Activated CD8-positive, alpha-beta memory T cell treated with anti-CD3 and anti-CD28 coated beads, Interleukin-2, amount 10 ng/mL, durations not matched to agents 7 days and 5 days (primary cell): ENCODE measurements at regions not wholly inside any gene's neighbourhood (a gene's known extent, or its start where the extent isn't known, plus 50 kb on each side); places are given as distances from the start of the nearest gene placed in this dataset.

Source experiments
- ATAC-seq: fragments of 150-1000 bp; cut with Tn5 transposase; one replicate; pipeline ENCODE4 v1.10.0; 2021; ENCODE audit warnings: moderate library complexity
- CTCF ChIA-PET: fragments of 350-600 bp; sonication (Branson Sonifier 250); formaldehyde crosslinking; loops from one replicate; lab custom pipeline; 2021; ENCODE audit warnings: antibody characterized with exemption; lab: Charles Lee
- DNase-seq: peaks from one replicate; pipeline ENCODE4 v3.0.0-alpha.2; 2020
- H3K27ac Mint-ChIP-seq: one replicate; pipeline ENCODE4 v1.8.0; 2021; ENCODE audit warnings: mild to moderate bottlenecking, mixed read lengths
- H3K27me3 Mint-ChIP-seq: one replicate; pipeline ENCODE4 v1.8.0; 2021; ENCODE audit warnings: mixed read lengths
- H3K36me3 Mint-ChIP-seq: one replicate; pipeline ENCODE4 v1.8.0; 2021; ENCODE audit warnings: mild to moderate bottlenecking, mixed read lengths
- H3K4me1 Mint-ChIP-seq: one replicate; pipeline ENCODE4 v1.8.0; 2021; ENCODE audit warnings: mixed read lengths
- H3K4me3 Mint-ChIP-seq: one replicate; pipeline ENCODE4 v1.8.0; 2021; ENCODE audit warnings: mild to moderate bottlenecking, moderate library complexity, mixed read lengths
- H3K9me3 Mint-ChIP-seq: one replicate; pipeline ENCODE4 v1.8.0; 2022; ENCODE audit warnings: low read depth, mixed read lengths

- Mint-ChIP-seq H3K9me3 (no peaks in the 10 kb centered on the region), H3K4me3 (no peak overlapping the region), H3K4me1 (no peaks in the 10 kb centered on the region), H3K27me3 (no peaks in the 10 kb centered on the region), H3K27ac (no peak overlapping the region), H3K36me3 (no peaks in the 10 kb centered on the region)
- CTCF ChIA-PET = no interaction called here
- ATAC-seq (no peak), DNase-seq (no peak)
Measured at GRCh38 chr2:221161186-221161585, 410.9 kb downstream of the EPHA4 start.

- Mint-ChIP-seq H3K4me1 (no peaks in the 10 kb centered on the region), H3K27me3 (no peaks in the 10 kb centered on the region), H3K27ac (no peak overlapping the region), H3K4me3 (no peak overlapping the region), H3K36me3 (no peaks in the 10 kb centered on the region), H3K9me3 (no peaks in the 10 kb centered on the region)
- CTCF ChIA-PET = no interaction called here
- ATAC-seq (no peak), DNase-seq (no peak)
Measured at GRCh38 chr2:221166292-221166691, 405.8 kb downstream of the EPHA4 start.

GRCh38 chr2:221167561-221167960 is 404.5 kb downstream of the EPHA4 start:
- no peak for DNase-seq
- Mint-ChIP-seq H3K9me3 (no peaks in the 10 kb centered on the region), H3K4me3 (no peak overlapping the region), H3K4me1 (no peaks in the 10 kb centered on the region), H3K27ac (no peak overlapping the region), H3K27me3 (no peaks in the 10 kb centered on the region), H3K36me3 (no peaks in the 10 kb centered on the region)
- CTCF ChIA-PET = no interaction called here
- no peak for ATAC-seq

- no peak overlapping the region for H3K27ac Mint-ChIP-seq
- ATAC-seq = no peak
Measured at GRCh38 chr2:221169724-221170123, 402.4 kb downstream of the EPHA4 start.

GRCh38 chr2:221170548-221170947 is 401.6 kb downstream of the EPHA4 start:
- no peaks in the 10 kb centered on the region for H3K4me1 Mint-ChIP-seq
- H3K4me3 Mint-ChIP-seq = no peak overlapping the region
- no peak overlapping the region for H3K27ac Mint-ChIP-seq
- CTCF ChIA-PET = no interaction called here
- DNase-seq = no peak
- ATAC-seq = no peak
- H3K9me3 Mint-ChIP-seq = no peaks in the 10 kb centered on the region
- no peaks in the 10 kb centered on the region for H3K27me3 Mint-ChIP-seq
- H3K36me3 Mint-ChIP-seq = no peaks in the 10 kb centered on the region

More at GRCh38 chr2:221169724-221170123, 402.4 kb downstream of the EPHA4 start:
- no peak for DNase-seq
- no peaks in the 10 kb centered on the region for H3K36me3 Mint-ChIP-seq
- no peak overlapping the region for H3K4me3 Mint-ChIP-seq
- H3K9me3 Mint-ChIP-seq = no peaks in the 10 kb centered on the region
- CTCF ChIA-PET = no interaction called here
- H3K4me1 Mint-ChIP-seq = no peaks in the 10 kb centered on the region
- H3K27me3 Mint-ChIP-seq = no peaks in the 10 kb centered on the region

- no peak for DNase-seq
- Mint-ChIP-seq H3K36me3 (no peaks in the 10 kb centered on the region), H3K4me3 (no peak overlapping the region), H3K27me3 (no peaks in the 10 kb centered on the region), H3K27ac (no peak overlapping the region), H3K9me3 (no peaks in the 10 kb centered on the region), H3K4me1 (no peaks in the 10 kb centered on the region)
- no peak for ATAC-seq
- CTCF ChIA-PET = no interaction called here
Measured at GRCh38 chr2:221176667-221177066, 395.4 kb downstream of the EPHA4 start.

- CTCF ChIA-PET = no interaction called here
- DNase-seq (no peak), ATAC-seq (no peak)
- Mint-ChIP-seq H3K4me1 (no peaks in the 10 kb centered on the region), H3K9me3 (no peaks in the 10 kb centered on the region), H3K36me3 (no peaks in the 10 kb centered on the region), H3K27me3 (no peaks in the 10 kb centered on the region), H3K4me3 (no peak overlapping the region), H3K27ac (no peak overlapping the region)
Measured at GRCh38 chr2:221178139-221178538, 394.0 kb downstream of the EPHA4 start.

GRCh38 chr2:221186873-221187272 is 385.2 kb downstream of the EPHA4 start:
- H3K9me3 Mint-ChIP-seq = no peaks in the 10 kb centered on the region
- CTCF ChIA-PET = no interaction called here
- no peaks in the 10 kb centered on the region for H3K4me1 Mint-ChIP-seq
- no peak overlapping the region for H3K4me3 Mint-ChIP-seq
- no peaks in the 10 kb centered on the region for H3K27me3 Mint-ChIP-seq
- H3K27ac Mint-ChIP-seq = no peak overlapping the region
- H3K36me3 Mint-ChIP-seq = no peaks in the 10 kb centered on the region
- no peak for DNase-seq
- ATAC-seq = no peak

GRCh38 chr2:221189431-221190067 is 382.6 kb downstream of the EPHA4 start:
- Mint-ChIP-seq H3K4me3 (no peak overlapping the region), H3K9me3 (no peaks in the 10 kb centered on the region), H3K36me3 (no peaks in the 10 kb centered on the region), H3K27ac (no peak overlapping the region), H3K27me3 (no peaks in the 10 kb centered on the region), H3K4me1 (no peaks in the 10 kb centered on the region)
- ATAC-seq (no peak), DNase-seq (no peak)
- CTCF ChIA-PET = no interaction called here

GRCh38 chr2:221195829-221196228 is 376.3 kb downstream of the EPHA4 start:
- Mint-ChIP-seq H3K4me3 (no peak overlapping the region), H3K4me1 (no peaks in the 10 kb centered on the region), H3K27me3 (no peaks in the 10 kb centered on the region), H3K36me3 (no peaks in the 10 kb centered on the region), H3K9me3 (no peaks in the 10 kb centered on the region), H3K27ac (no peak overlapping the region)
- DNase-seq (no peak), ATAC-seq (no peak)
- CTCF ChIA-PET = no interaction called here

GRCh38 chr2:221197225-221197856 is 374.8 kb downstream of the EPHA4 start:
- no peaks in the 10 kb centered on the region for H3K9me3 Mint-ChIP-seq
- H3K4me1 Mint-ChIP-seq = no peaks in the 10 kb centered on the region
- no peak for DNase-seq
- CTCF ChIA-PET = no interaction called here
- ATAC-seq = no peak
- H3K4me3 Mint-ChIP-seq = no peak overlapping the region
- H3K27me3 Mint-ChIP-seq = no peaks in the 10 kb centered on the region
- no peaks in the 10 kb centered on the region for H3K36me3 Mint-ChIP-seq
- no peak overlapping the region for H3K27ac Mint-ChIP-seq

- Mint-ChIP-seq H3K27me3 (no peaks in the 10 kb centered on the region), H3K9me3 (no peaks in the 10 kb centered on the region), H3K4me3 (no peak overlapping the region), H3K27ac (no peak overlapping the region), H3K4me1 (no peaks in the 10 kb centered on the region), H3K36me3 (no peaks in the 10 kb centered on the region)
- no peak for DNase-seq
- no peak for ATAC-seq
- CTCF ChIA-PET = no interaction called here
Measured at GRCh38 chr2:221198309-221198708, 373.8 kb downstream of the EPHA4 start.

- no peaks in the 10 kb centered on the region for H3K36me3 Mint-ChIP-seq
- ATAC-seq (no peak), DNase-seq (no peak)
- CTCF ChIA-PET = interaction anchor here (0.6 kb wide), 1 partner anchor 378 kb away, joined by 4 read pairs; no protein-coding TSS in a partner anchor
- H3K9me3 Mint-ChIP-seq = no peaks in the 10 kb centered on the region
- no peak overlapping the region for H3K27ac Mint-ChIP-seq
- H3K27me3 Mint-ChIP-seq = no peaks in the 10 kb centered on the region
- H3K4me1 Mint-ChIP-seq = no peaks in the 10 kb centered on the region
- H3K4me3 Mint-ChIP-seq = no peak overlapping the region
Measured at GRCh38 chr2:221200184-221200839, 371.8 kb downstream of the EPHA4 start.

- no peaks in the 10 kb centered on the region for H3K9me3 Mint-ChIP-seq
- CTCF ChIA-PET = no interaction called here
- H3K4me1 Mint-ChIP-seq = no peaks in the 10 kb centered on the region
- no peak for ATAC-seq
- no peaks in the 10 kb centered on the region for H3K27me3 Mint-ChIP-seq
- no peak for DNase-seq
- no peaks in the 10 kb centered on the region for H3K36me3 Mint-ChIP-seq
- no peak overlapping the region for H3K27ac Mint-ChIP-seq
- no peak overlapping the region for H3K4me3 Mint-ChIP-seq
Measured at GRCh38 chr2:221202431-221202830, 369.7 kb downstream of the EPHA4 start.
